ENCODE measurements at regions not wholly inside any gene's neighbourhood (a gene's known extent, or its start where the extent isn't known, plus 50 kb on each side); places are given as distances from the start of the nearest gene placed in this dataset.
"Not testable (repeated sequence)": the region's sequence is repeated elsewhere in the genome, so short reads cannot be mapped to it uniquely, and the experiment has no call there.

DNA sequence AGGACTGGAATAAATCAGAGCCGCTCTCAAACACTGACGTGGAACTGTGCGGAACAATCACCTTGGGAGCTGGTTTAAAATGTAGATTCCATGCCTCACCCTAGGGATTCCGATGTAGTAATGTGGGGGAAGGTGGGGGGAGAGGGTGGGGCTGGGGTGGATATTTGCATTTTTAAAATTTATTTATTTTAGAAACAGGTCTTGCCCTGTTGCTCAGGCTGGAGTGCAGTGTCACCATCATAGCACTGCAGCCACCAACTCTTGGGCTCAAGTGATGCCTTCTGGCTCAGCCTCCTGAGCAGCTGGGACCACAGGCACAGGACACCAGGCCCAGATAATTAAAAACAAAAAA, 101.9 kb upstream of the SEC22B start:
- DNase-seq = not testable (repeated sequence)

DNA sequence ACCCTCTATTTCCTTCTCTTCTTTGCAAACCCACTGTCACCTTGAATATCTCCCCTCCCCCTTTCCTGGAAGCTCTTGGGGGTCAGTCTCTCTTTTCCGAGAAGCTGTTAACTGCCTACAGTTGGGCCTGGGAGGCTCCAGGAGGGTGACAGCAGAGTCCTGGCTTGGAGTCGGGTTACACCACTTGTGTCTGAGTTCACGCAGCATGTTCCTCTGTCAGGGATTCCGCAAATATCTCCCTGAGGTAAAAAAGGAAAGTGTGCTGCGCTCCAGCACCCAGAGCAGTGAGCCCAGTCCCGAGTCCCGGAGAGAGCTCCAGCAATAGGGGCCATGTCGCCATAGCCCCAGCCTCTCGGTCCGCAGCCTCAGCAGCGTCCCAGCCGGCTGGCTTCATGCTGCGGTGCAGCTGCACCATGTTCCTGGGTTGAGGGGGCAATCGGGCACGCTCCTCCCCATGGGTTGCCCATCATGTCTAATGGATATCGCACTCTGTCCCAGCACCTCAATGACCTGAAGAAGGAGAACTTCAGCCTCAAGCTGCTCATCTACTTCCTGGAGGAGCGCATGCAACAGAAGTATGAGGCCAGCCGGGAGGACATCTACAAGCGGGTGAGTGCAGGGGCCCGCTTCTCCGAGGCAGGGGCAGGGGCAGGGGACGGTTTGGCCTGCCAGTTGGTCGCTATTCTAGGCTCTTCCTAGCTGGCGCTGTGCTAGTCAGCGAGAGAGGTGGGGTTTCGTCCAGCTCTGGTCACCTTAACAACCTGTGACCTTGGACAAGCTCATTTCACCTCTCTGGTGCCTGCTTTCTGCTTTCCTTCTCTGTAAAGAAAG, 101.3 kb upstream of the SEC22B start:
- DNase-seq = not testable (repeated sequence)

DNA sequence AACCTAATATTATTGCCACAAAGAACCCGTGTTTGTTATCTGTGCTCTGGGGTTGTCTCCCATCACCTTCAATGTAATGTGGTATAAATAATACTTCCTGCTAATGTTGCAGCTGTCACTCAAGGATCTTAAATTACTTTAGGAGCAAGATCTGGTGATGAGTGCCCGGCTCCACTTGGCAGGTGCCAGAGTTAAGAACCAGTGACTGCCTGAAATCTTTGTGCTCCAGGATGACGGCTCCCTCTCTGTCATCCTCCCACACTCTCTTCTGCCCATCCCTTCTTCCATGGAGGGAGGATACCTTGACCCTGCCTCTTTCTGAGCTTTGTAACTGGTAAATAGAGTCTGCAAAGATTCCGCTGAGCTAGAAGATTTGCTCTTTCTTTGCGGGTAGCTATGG, 100.4 kb upstream of the SEC22B start:
- not testable (repeated sequence) for DNase-seq

DNA sequence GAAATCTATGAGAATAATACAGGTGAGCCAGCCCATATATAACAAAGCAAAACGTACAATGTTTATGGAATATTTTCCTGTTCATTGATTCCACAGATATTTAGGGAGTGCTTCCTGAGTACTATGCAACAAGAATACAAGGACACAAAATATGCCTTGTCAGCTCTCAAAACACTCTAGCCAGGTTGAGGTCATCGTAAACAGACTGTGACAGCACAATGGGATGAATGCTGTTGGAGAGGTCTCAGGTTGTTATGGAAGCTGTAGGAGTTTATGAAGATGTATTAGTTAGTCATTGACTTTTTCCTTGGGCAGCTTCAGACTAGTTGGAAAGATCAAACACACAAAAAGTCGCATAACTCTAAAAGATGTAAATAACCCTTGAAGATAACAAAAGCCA, 98.1 kb upstream of the SEC22B start:
- not testable (repeated sequence) for DNase-seq

DNA sequence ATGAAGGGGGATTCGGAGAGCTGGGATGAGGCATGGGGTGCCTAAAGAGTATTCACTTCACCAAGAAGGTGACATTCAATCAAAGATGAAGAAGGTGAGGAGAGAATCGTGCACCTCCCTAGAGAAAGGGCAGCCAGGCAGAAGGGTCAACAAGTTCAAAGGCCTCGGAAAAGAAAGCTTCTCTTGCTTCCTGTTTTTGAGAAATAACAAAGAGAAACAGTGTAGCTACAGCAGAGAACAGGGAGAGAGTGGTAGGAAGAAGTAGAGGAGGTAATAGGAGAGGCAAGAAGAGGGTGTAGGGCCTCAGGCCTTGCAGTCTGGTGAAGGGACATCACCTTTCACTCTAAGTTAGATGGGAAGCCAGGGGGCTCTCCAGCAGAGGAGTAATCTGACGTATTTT, 97.0 kb upstream of the SEC22B start:
- DNase-seq = not testable (repeated sequence)

DNA sequence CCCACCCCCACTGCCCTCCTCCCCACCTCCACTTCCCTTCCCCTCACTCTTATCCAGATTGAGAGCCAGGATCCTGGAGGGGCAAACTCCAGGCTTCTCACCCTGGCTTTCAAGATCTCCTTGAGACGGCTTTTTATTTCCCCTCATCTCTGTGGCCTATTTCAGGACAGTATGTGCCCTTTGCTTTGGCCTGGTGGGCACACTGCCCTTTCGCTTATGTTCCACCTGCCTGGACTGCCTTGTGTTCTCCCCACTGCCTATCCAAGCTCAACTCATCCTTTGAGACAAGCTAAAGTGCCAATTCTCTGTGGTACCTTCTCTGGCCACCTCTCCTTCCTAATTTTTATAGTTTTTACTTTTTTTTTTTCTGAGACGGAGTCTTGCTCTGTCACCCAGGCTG, 95.9 kb upstream of the SEC22B start:
- not testable (repeated sequence) for DNase-seq

DNA sequence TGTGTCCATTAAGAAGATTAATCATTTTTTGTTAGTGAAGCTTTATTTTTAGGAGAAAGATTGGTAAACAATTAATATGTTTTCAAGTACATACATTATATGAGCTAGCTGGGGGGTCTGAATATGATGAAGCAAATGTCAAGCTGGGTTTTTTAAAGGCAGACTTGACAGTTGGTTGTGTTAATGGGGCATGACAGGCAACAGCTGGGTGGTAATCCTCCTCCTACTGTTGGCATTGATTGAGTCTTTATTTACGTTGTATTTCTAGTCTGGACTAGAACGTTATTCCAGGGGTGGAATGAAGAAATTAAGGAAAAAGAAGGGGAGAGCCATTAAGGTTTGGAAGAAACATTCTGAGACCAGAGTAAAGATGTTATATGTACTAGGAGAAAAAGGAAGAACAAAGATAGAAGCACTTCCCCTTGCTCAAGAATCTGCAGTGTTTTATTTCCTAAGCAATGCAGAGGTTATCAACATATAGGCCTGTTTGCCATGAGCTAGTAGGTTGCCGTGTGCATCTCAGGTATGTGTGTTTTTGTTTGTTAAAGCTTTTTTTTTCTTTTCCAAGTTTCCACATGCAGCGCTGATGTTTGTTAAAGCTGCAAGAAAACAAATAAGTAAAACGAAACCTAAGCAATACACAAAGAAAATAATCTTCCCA, 95.4 kb upstream of the SEC22B start:
- not testable (repeated sequence) for DNase-seq

DNA sequence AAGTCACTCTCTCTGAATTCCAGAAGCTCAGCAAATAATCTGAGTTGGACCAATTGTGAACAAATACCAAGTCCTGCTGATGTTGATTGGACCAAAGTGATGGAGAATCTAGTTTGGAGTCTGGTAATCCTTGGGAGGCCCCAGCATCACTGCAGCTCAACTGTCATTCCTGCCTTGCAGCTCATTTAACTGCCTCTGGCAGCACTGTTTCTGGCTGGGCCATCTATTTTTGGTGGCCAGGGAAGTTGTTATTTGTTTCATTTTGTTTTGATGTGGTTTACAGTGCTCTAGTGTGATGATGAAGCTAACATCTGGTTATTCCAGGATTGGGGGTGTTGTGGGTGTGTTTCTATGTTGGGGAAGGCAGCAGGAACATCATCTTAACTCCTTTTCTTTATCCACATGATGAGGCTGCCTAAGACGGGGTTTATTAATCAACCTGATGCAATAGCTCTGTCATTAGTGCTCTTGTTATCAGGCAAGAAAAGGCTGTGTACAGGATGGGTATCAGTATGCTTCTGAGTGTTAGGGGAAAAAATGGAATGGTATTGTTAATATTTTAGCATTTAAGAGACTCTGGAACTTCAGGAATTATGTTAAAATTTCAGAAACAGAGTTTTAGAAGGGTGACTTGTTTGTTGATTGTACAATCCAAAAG, 91.7 kb upstream of the SEC22B start:
- DNase-seq = not testable (repeated sequence)

DNA sequence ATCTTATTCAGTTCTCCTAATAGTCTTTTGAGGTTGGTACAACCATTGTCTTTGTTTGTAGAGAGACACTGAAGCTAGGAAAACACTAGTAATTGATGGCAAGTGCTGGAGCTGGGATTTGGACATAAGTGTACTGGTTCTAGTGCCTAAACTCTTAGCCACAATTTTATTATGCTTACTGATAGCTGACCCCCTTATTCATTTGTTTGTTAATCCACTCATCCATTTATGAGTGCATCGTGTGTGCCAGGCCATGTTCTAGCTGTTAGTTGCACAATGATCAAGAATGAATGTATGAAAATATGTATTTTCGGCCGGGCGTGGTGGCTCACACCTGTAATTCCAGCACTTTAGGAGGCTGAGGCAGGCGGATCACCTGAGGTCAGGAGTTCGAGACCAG, 88.2 kb upstream of the SEC22B start:
- DNase-seq = not testable (repeated sequence)

DNA sequence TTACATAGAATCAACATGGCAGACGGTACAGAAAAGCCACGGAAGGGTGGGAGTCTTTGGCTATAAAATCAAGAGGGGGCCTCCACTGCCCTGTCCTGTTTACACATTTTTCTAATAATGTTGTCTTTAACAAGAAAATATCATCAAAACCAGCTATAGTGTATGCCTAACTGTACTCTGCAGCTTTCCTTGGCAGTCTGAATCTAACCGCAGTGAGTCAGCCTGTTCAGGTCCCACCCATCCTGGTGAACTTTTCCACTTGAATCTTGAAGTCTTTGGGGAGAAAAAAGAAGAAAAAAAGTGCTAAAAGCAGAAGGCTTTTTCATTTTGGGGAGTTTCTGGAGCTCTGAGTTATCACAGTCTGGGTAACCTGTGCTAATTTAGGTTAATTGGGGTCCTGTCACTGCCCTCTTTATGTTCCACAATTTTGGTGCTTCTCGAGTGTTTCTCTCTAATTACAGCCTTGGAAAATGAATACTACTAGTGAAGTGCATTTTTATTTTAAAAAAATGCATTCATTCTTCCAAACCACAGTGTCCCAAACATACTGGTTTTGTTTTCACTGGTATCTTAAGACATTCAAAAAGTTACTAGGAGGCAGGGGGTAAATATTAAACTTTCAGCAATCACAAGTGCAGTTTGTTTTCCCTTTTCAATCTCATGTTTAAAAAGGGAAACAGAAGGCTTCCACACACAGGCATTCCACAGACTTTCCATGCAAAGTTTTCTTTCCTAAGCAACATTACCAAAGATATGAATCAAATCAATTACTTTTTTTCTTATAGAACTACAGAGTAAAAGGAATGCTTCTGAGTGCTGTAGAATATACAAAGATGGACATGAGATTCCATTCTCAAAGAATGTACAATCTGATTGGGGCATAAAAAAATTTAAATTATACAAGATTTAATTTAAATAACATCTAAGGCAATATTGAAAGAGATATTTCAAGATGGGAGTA, 86.8 kb upstream of the SEC22B start:
- not testable (repeated sequence) for DNase-seq

DNA sequence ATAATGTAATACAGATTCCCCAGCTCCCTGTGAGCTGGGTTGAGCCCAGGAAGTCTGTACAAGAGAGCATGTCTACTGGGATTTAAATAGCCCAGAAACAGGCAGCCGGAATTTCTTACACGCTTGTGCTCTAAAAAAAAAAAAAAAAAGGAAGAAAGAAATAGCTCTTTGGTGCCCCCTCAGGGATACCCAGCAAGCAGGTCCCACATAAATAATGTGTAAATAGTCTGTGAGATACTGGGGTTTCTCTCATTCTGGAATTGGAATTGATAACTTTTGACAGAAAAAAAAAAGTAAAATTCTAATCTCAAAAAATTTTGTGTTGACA, 81.4 kb upstream of the SEC22B start:
- DNase-seq = not testable (repeated sequence)

DNA sequence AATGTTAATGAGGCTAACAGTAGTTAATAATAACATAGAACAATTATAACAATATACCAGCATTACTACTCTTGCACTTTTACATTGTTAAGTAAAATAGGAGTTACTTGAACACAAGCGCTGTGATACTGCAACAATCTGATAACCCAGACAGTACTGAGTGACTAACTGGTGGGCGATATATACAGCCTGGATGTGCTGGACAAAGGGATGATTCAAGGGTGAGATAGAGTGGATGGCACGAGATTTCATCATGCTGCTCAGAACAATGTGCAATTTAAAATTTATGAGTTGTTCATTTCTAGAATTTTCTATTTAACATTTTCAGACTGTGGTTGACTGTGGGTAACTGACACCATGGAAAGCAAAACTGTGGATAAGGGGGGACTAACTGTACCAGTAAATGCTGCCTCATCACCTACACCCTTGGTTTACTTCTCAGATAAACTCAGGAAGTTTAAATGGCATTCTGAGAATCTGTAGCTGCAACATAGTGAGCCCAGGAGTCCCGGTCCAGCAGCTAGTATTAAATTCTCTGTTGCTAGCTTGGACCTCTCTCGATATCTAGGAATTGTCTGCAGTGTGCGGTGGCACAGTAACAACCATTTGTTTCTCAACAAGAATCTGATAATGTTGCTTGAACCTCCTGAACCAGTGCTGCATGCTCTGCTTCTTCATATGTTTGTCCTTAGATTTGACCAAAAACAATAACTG, 80.9 kb upstream of the SEC22B start:
- DNase-seq = not testable (repeated sequence)

DNA sequence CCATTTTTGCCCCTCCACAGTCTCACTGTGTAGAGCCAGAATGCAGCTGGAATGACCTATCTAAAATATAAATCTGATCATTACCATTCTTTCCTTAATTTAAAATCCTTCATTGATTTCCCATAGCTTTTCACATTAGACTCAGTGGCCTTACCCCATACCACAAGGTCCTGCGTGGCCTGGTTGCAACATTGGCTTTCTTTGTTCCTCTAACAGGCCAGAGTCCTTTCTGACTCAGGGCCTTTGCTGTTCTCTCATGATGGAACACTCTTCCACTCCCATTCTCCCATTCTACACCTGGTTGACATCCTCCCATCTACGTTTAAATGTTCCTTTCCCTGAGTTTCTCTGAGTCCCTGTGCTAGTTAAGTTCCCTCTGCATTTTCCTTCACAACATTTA, 74.4 kb upstream of the SEC22B start:
- DNase-seq = not testable (repeated sequence)

DNA sequence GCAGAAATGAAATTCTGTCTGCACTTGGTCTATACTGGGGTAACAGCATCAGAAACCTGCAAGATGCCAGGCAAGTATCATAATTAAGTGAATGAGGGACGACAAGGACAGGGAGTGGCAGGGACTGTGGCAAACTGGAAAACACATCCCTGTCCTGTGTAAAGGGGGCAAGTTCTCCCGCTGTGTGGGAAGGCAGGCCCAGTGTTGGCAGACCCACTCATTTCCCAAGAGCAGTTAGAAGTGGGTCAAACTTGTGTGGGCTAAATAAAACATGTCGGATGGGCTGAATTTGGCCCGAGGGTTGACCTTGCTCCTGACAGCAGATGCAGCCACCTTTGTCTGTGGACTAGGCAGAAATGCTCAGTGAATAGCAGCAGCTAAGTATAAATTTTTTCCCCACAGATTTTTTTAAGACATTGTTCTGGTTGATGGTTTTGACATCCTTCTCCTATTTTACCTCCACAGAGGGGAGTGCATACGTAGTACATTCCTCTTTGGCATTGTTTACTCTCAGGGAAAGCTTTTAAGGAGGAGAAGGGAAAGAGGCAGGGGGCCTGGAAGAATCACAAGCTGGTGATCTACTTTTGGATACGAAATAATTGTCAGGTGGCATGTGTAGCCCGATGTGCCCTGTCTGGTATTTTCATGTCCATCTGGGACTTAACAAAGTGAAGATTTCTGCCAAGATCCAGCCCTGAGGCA, 72.6 kb upstream of the SEC22B start:
- DNase-seq = not testable (repeated sequence)

DNA sequence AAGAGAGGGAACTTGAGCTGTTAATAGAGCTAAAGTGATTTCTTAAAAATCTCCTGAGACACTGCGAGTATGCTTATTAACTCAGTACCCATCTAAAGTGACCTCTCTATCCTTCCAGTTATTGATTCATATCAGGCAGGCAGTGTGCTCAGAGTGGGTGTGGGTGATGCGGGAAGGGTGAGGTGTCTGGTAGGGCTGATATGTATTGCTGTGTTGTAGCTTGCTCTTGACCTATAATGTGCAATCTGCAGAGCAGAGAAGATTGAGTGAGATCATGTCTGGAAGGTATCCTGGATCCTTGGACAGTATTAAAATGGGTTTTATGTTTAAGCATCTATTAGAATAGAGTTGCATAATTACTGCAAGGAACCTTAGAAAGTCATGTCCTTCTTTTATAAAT, 71.9 kb upstream of the SEC22B start:
- DNase-seq = not testable (repeated sequence)

DNA sequence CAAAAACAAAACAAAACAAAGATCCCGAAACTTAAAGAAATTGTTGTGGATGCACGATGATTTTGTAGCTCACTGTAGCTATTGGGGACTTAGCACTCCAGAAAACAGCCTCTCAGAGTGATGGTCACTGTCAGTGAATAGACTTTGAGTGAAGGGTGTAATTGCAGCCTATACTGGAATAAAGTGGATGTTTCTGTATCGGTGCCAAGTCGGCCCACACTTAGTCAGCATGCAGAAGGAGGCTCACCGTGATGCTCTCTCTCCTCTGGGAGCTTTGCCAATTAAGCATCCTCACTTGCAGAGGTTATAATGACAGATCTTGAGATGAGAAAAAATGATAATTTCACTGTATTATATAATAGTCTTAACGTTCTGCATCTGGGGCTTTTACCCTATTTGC, 67.5 kb upstream of the SEC22B start:
- DNase-seq = not testable (repeated sequence)

DNA sequence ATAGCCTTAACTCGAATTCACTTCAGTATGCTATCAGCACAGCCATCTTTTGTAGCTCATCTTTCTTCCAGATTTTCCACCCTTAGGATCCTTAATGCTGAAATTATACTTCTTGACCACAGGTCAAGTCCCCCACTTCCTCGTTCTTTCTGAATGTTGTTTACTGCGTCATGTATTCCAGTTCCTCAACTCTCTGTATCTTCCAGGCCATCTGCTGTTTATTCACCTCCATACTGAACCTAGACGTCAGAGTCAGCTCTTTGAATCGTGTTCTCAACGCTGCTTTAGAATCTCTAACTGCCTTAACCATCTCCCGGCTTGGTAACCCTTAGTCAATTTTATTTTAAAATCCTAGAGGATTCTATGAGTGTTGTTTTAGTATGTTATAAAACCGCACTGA, 66.3 kb upstream of the SEC22B start:
- DNase-seq = not testable (repeated sequence)

DNA sequence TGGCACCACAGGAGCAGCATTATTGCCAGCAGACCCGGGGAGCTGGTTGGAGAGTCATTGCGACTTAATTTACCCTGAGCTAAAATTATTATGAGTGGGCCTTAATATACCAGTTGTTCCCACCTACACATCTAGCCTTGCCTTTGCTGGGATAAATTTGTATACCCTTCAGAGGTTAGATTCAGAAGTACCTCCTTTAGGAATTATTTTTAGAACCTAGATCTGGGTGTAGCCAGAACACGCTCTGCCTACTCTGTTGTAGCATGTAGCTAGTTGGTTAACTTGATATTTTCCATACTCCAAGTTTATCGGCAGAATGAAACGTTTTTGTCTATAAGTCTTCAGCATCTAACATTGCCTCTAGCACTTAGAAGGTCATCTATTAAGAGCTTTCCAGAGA, 65.5 kb upstream of the SEC22B start:
- DNase-seq = not testable (repeated sequence)

DNA sequence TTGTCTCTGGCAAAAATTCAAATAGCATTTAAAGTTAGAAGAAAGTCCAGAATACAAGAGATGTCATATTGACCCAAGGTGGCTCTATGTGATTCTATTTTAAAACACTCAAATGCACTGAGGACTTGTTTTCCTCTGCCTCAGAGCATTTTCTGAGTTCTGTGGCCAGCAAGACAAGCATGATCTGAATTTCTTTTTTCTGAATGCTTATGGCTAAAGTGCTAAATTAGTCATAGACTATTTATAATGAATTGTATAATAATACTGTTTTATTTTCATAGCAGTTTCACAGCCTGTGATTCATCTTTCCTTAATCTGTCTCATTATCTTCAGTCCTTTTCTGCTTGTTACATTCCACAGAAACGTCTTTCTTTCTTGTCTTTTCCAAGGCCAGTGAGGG, 63.9 kb upstream of the SEC22B start:
- DNase-seq = not testable (repeated sequence)

DNA sequence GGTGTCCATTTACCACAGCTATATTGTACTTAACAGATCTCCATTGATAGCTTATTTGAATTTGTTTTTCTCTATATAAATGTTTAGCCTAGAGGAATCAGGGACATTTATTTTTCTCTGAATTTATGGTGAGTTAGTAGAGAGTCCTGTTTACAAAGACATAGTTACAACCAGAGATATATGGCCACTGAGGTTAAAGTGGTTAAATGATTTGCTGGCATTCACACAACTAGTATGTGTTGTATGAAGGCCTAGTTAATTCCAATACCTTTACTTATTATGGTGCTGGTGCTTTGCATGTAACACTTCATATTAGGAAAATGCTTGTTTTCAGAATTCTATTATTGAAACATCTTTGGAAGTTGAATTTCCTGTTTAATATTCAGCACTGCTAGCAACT, 63.0 kb upstream of the SEC22B start:
- not testable (repeated sequence) for DNase-seq

Measured in muscle of back (tissue), 3 donors.